ENCODE measurements at regions not wholly inside any gene's neighbourhood (a gene's known extent, or its start where the extent isn't known, plus 50 kb on each side); places are given as distances from the start of the nearest gene placed in this dataset.

GRCh38 chr10:56844978-56845529 lies 484.0 kb upstream of the ZWINT start:
- no peaks in the 10 kb centered on the region for H3K9me3 Mint-ChIP-seq
- Histone ChIP-seq H3K27me3 (ENCODE audit: insufficient read depth) (no peaks in the 10 kb centered on the region), H3K36me3 (ENCODE audit: insufficient read depth) (no peaks in the 10 kb centered on the region), H3K4me1 (ENCODE audit: insufficient read depth) (no peaks in the 10 kb centered on the region), H3K9me2 (ENCODE audit: insufficient read depth) (no peaks in the 10 kb centered on the region), H3K4me2 (no peak overlapping the region), H4K20me1 (replicated peaks; ENCODE audit: insufficient read depth) (no peaks in the 10 kb centered on the region), H3F3A (replicated peaks; ENCODE audit: low read depth) (no peaks in the 10 kb centered on the region), H2AFZ (no peak overlapping the region), H3K4me3 (no peak overlapping the region), H3K27ac (ENCODE audit: low read depth) (no peak overlapping the region), H3K79me2 (replicated peaks; ENCODE audit: insufficient read depth) (no peaks in the 10 kb centered on the region)
- TF ChIP-seq EZH2phosphoT487 (IDR thresholded peaks at IDR 0.05; ENCODE audit: unreplicated experiment) (no peak), REST (IDR thresholded peaks at IDR 0.05; ENCODE audit: unreplicated experiment) (no peak), CTCF (conservative IDR thresholded peaks at IDR 0.05; ENCODE audit: low read depth in 2 of 2) (no peak), STAT1 (IDR thresholded peaks at IDR 0.05; ENCODE audit: unreplicated experiment) (no peak), CREB1 (CRISPR knock-in tag; IDR thresholded peaks at IDR 0.05; ENCODE audit: low read depth) (no peak), EZH2 (IDR thresholded peaks at IDR 0.05; ENCODE audit: low read depth, unreplicated experiment) (no peak), NANOG (IDR thresholded peaks at IDR 0.05; ENCODE audit: borderline replicate concordance) (no peak)
- DNase-seq (ENCODE audit: low spot score): no peak
- no peak overlapping the region for H3K4me3 Mint-ChIP-seq
- no peaks in the 10 kb centered on the region for H3K4me1 Mint-ChIP-seq
- H3K36me3 Mint-ChIP-seq (ENCODE audit: low read depth): no peaks in the 10 kb centered on the region
- no peak for ATAC-seq
- H3K27me3 Mint-ChIP-seq (ENCODE audit: insufficient read depth, low read depth, poor library complexity): no peaks in the 10 kb centered on the region
- no peak overlapping the region for H3K27ac Mint-ChIP-seq

- no peaks in the 10 kb centered on the region for H3F3A ChIP-seq (replicated peaks; ENCODE audit: low read depth)
- H3K27me3 Mint-ChIP-seq (ENCODE audit: insufficient read depth, low read depth, poor library complexity): peaks cover 1% of the 10 kb centered on the region
- H3K4me3 Mint-ChIP-seq: no peak overlapping the region
- H3K27me3 ChIP-seq (ENCODE audit: insufficient read depth): no peaks in the 10 kb centered on the region
- no peak overlapping the region for H3K4me3 ChIP-seq
- H3K4me1 ChIP-seq (ENCODE audit: insufficient read depth): no peaks in the 10 kb centered on the region
- no peak for DNase-seq (ENCODE audit: low spot score)
- TF ChIP-seq ZNF462 (CRISPR knock-in tag; IDR thresholded peaks at IDR 0.05): no peak
- TF ChIP-seq POLR2AphosphoS5 (IDR thresholded peaks at IDR 0.05; ENCODE audit: low read depth): no peak
- ATAC-seq: no peak
- H3K36me3 Mint-ChIP-seq (ENCODE audit: low read depth): no peaks in the 10 kb centered on the region
- no peak overlapping the region for H2AFZ ChIP-seq
- no peaks in the 10 kb centered on the region for H3K36me3 ChIP-seq (ENCODE audit: insufficient read depth)
- no peaks in the 10 kb centered on the region for H4K20me1 ChIP-seq (replicated peaks; ENCODE audit: insufficient read depth)
- no peaks in the 10 kb centered on the region for H3K9me2 ChIP-seq (ENCODE audit: insufficient read depth)
- no peak overlapping the region for H3K4me2 ChIP-seq
- H3K27ac Mint-ChIP-seq: no peak overlapping the region
- H3K9me3 Mint-ChIP-seq: no peaks in the 10 kb centered on the region
- no peaks in the 10 kb centered on the region for H3K4me1 Mint-ChIP-seq
- H3K27ac ChIP-seq (ENCODE audit: low read depth): no peak overlapping the region
- H3K79me2 ChIP-seq (replicated peaks; ENCODE audit: insufficient read depth): no peaks in the 10 kb centered on the region
Measured at GRCh38 chr10:56836659-56837058, 475.6 kb upstream of the ZWINT start.
